NB4 (cell line): ENCODE measurements at regions not wholly inside any gene's neighbourhood (a gene's known extent, or its start where the extent isn't known, plus 50 kb on each side); places are given as distances from the start of the nearest gene placed in this dataset.

Source experiments
- DNase-seq: peaks from one replicate; pipeline ENCODE4 v3.0.0; 2010; ENCODE audit warnings: low read depth
- H3K4me3 ChIP-seq: one replicate; pipeline ENCODE4 v1.5.1; 2011; ENCODE audit warnings: mild to moderate bottlenecking, low read depth, low read length, moderate library complexity
- MYC ChIP-seq: IDR thresholded peaks from 2 replicates; pipeline ENCODE4 v1.6.1; 2011; ENCODE audit warnings: low read depth, low read length
- POLR2A ChIP-seq: IDR thresholded peaks from 2 replicates; pipeline ENCODE4 v1.6.1; 2011; ENCODE audit warnings: mild to moderate bottlenecking; ENCODE audit not compliant: insufficient read length; ENCODE audit errors: extremely low read depth
- TF ChIP-seq, protein P1 (sequence below): IDR thresholded peaks from 2 replicates; pipeline ENCODE4 v1.6.1; 2011; ENCODE audit warnings: low read depth, low read length
- TF ChIP-seq, protein P2 (sequence below): IDR thresholded peaks from one replicate; pipeline ENCODE4 v1.5.1; 2012; ENCODE audit warnings: low read depth, low read length

DNA sequence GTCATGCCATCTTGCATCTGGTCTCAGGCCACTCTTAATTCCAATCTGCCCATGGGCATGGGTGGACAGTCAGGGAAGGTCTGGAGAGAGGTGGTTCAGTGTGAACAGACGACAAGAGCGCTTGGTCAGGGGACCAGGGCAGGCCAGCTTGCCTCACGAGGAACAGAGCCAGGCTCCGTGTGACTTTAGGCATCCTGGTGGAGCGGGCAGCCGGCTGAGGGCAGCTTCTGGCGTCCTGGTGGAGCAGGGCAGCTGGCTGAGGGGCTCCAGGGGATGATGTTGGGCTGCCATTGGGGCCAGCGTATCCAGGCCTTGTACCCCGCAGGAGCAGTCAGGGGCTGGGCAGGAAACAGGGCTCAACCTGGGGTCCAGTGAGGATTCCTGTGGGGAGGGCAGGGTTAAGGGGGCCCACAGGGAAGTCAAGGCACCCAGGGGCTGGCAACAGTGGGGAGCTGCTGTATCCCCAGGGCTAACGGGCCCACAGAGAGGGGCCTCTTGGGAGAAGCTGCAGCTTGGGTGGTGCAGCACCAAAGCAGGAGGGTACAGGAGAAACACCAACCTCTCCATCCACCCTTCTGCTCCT, 197.9 kb upstream of the TWIST2 start:
- TF ChIP-seq, protein P1, sequence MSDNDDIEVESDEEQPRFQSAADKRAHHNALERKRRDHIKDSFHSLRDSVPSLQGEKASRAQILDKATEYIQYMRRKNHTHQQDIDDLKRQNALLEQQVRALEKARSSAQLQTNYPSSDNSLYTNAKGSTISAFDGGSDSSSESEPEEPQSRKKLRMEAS: no peak
- H3K4me3 ChIP-seq: no peak overlapping the region
- DNase-seq: no peak

DNA sequence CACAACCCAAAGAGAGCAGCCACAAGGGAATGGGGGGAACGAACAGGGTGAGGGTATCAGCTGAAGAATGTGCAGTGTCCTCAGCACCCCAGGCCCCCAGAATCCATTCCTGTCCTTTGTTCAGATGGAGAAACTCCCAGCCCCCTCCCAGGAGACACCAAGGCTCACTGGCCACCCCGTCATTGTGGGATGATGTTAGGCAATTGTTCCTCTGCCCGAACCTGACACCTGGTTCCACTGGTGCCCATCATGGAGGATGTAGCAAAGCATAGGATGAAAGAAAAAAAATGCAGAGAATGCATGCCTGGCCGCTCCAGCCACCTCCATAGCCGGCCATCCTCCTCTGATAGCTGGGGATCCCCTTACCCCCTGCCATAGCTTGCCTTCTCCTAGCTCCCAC, 197.3 kb upstream of the TWIST2 start:
- no peak for DNase-seq
- TF ChIP-seq MYC: no peak
- TF ChIP-seq POLR2A: no peak
- TF ChIP-seq, protein P2, sequence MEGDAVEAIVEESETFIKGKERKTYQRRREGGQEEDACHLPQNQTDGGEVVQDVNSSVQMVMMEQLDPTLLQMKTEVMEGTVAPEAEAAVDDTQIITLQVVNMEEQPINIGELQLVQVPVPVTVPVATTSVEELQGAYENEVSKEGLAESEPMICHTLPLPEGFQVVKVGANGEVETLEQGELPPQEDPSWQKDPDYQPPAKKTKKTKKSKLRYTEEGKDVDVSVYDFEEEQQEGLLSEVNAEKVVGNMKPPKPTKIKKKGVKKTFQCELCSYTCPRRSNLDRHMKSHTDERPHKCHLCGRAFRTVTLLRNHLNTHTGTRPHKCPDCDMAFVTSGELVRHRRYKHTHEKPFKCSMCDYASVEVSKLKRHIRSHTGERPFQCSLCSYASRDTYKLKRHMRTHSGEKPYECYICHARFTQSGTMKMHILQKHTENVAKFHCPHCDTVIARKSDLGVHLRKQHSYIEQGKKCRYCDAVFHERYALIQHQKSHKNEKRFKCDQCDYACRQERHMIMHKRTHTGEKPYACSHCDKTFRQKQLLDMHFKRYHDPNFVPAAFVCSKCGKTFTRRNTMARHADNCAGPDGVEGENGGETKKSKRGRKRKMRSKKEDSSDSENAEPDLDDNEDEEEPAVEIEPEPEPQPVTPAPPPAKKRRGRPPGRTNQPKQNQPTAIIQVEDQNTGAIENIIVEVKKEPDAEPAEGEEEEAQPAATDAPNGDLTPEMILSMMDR: no peak
- TF ChIP-seq, protein P1: no peak
- no peak overlapping the region for H3K4me3 ChIP-seq

DNA sequence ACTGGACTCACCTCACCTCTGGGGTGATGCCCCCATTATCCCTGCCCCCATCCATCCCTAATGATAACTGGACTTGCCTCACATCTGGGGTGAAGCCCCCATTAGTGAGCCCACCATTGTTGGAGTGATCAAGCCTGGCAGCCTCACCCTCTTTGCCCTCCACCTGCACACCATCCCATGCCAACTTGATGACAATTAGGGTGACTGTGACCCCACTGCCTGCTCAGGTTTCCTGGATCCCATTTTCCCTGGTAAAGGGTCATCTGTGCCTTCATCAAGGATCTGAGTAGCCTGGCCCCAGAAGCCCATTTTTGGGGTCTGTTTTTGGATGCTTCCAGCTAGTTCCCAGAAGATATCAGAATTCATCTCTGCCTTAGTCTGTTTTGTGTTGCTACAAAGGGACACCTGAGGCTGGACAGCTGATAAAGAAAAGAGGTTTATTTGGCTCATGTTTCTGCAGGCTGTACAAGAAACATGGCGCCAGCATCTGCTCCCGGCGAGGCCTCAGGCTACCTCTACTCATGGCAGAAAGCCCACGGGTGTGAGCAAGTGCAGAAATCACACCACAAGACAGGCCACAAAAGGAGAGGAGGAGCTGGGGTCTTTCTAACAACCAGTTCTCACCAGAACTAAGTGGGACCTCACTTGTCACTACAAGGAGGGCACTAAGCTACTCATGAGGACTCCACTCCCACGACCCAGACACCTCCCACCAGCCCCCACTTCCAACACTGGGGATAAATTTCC, 196.4 kb upstream of the TWIST2 start:
- no peak overlapping the region for H3K4me3 ChIP-seq
- DNase-seq: no peak
- TF ChIP-seq, protein P1: no peak
- TF ChIP-seq, protein P2: no peak
- TF ChIP-seq POLR2A (no peak), MYC (no peak)

DNA sequence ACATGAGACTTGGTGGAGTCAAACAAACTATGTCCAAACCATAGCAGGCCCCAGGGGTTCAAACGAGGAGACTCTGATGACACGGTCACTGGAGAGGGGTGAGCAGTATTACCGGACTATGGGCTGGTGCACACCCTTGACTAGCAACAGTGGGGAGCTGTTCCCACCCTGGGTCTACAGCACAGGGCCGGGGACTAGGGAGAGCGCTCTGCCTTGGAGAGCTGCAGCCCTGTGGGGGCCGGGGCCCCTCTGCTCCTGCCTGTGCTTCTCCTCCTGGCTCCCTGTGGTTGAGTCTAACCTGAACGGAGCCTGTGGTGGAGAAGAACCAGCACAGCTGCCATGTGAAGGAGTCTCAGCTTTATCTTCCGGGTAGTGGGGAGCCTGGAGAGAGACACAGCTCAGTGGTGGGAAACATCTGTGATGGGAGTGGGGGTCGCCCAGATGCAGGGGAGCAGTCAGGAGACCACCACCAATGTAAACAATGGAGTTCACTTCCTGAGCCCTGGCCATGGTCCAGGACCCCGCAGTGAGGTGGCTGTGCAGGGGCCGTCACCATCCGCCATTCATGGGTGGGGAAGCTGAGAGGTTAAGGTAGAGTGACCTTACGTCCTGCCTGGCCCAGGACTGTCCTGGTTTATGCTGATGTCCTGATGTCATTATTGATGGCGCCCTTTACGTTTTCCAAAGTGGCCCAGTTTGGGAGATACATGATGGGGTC, 195.7 kb upstream of the TWIST2 start:
- TF ChIP-seq, protein P2: no peak
- TF ChIP-seq, protein P1: no peak
- no peak for TF ChIP-seq MYC
- TF ChIP-seq POLR2A: no peak
- no peak for DNase-seq

DNA sequence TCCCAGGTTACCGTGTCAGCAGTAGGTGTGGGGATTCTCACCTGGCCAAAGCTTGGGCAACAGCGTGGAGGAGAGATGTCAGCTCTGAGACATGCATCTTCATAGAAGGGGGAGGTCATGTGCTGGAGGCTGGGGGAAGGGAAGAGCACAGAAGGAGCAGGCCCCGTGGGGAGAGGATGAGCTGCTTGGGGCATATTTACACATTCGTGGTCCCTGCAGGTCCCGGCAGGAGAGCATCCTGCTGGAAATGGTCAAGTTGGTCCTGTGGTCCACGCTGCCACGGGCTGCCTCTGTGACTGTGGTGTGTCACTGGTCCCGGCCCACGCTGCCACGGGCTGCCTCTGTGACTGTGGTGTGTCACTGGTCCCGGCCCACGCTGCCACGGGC, 195.1 kb upstream of the TWIST2 start:
- no peak overlapping the region for H3K4me3 ChIP-seq
- TF ChIP-seq POLR2A (no peak), MYC (no peak)
- no peak for DNase-seq

More for the DNA sequence above, 195.7 kb upstream of the TWIST2 start:
- H3K4me3 ChIP-seq: no peak overlapping the region

DNA sequence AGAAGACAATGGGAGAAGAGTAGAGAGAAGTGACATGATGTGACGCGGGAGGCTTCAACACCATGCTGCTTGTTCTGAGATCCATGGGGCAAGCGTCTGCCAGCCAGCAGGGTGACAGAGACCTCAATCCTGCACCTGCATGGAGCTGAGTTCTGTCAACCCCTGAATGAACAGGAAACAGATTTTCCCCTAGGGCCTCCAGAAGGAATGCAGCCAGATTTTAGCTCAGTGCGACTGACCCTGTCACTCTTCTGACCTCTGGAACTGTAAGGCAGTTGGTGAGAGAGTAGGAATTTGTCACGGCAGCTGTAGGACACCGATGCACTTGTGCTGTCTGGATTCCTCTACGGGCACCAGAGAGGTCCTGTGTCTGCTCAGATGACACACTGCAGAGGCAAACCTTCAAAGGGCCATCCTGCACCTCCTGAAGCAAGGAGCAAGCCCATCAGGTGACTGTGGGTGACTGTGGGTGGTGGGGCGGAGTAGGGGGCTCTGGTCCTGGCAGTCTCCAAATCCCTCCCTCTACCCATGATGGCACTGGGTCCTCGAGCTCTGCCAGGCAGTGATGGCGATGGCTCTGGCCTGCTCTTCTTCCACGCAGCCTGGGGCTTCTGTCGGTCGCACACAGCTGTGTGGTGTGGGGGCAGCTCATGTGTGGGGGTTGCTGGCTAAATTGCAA, 194.3 kb upstream of the TWIST2 start:
- H3K4me3 ChIP-seq: no peak overlapping the region
- no peak for TF ChIP-seq POLR2A
- TF ChIP-seq MYC: no peak
- TF ChIP-seq, protein P1: no peak
- TF ChIP-seq, protein P2: no peak
- DNase-seq: no peak
